ENCODE measurements at regions not wholly inside any gene's neighbourhood (a gene's known extent, or its start where the extent isn't known, plus 50 kb on each side); places are given as distances from the start of the nearest gene placed in this dataset.

DNA sequence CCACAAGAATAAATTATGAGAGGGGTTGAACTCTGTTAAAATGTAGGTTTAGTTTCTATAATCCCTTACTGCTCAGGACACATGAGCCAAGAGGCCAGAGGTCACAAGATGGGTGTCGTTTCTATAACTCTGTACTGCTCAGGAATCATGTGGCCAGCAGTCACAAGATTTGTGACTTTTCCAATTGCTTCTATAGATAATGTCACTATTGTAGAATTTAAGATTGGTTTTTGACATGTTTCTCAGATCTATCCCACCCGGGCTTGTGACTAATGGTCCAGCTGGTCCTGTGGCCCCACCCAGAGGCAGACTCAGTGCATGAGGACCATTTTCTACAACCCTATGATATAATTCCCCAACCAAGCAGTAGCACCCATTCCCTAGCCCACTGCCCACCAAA lies 662.0 kb upstream of the KLF12 start:
- DNase-seq (ENCODE audit: low read depth): no peak

DNA sequence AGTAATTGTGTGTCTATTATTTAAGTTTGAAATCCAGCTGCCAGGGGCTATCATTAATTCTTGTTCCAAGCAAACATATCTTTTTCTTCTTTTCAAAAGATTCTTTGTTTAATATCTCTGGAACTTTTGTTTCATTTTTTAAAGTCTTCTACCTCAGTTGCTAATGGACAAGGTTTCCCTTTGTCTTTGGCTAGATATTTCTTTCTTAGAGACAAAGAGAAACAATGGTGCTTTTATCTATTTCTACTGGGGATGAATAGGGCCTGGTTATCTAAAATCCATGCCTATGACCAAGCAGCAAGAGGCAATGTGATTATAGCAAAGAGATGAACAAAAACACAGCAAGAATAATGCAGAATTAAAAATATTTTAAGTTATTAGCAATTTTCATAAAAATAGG lies 661.3 kb upstream of the KLF12 start:
- DNase-seq (ENCODE audit: low read depth): no peak

DNA sequence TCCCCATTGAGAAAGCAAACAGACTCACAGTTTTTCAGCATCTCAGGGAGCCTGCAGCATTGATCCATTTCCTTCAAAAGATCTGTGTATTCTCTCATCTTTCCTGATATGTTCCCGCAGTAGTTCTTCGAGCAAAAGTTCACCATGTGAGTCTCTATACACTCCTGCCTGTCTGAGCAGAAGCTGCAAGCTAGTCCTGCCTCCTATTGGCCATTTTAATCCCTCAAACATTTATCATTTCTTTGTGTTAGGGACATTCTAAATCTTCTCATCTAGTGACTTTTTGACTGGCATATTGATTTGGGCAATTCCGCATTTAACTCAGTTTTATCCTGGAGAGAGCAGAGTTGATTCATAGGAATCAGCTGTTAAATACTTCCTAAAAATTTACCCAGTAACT lies 660.4 kb upstream of the KLF12 start:
- DNase-seq (ENCODE audit: low read depth): no peak

DNA sequence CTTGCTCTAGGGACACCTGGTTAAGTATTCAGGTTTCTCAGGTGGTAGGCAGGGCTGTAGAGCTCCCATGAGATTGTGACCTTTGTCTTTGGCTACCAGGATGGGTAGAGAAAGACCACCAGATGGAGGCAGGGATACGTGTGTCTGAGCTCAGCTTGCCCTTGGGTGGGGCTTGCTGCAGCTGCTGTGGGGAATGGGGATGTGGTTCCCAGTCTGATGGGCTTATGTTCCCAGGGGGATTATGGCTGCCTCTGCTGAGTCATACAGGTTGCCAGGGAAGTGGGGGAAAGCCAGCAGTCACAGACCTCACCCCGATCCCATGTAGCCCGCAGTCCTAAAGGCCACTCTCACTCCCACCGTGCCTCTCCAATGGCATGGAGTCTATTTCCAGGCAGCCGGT lies 659.9 kb upstream of the KLF12 start:
- peak; percentile 81 for DNase-seq (ENCODE audit: low read depth)

DNA sequence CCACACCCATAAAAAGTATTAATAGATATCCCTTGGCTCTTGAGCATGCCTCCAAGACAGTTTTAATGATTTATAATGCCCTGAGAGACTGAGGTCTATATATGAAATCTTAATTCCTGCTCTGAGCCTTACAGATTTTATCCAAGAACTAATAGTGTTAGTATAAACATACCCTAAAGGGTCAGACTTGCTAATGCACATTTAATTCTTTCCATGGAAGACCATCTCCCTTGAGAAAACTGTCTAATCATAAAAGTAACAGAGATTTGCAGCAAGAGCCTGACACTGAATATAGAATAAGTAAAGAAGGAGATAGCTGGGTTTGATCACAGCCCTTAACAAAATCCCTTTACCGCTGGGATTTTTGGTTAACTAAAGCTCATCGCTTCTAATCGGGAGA lies 650.8 kb upstream of the KLF12 start:
- no peak for DNase-seq (ENCODE audit: low read depth)

DNA sequence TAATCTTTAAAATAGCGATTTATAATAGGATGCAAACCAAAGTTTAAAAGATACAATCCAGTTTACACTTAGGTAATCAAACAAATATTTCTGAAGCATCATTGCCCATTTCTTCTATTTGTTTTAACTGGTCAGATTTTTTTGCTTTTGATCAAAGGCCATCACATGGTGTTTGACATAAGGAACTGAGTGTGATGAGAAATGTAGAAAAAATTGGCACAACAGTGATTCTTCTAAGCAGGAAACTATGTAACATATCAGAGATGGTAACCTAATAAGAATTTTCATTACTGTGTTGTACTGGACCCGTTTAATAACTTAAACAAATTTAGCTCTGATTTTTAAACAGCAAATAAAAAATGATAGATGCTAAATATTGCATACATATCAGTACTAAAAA lies 644.7 kb upstream of the KLF12 start:
- no peak for DNase-seq (ENCODE audit: low read depth)

DNA sequence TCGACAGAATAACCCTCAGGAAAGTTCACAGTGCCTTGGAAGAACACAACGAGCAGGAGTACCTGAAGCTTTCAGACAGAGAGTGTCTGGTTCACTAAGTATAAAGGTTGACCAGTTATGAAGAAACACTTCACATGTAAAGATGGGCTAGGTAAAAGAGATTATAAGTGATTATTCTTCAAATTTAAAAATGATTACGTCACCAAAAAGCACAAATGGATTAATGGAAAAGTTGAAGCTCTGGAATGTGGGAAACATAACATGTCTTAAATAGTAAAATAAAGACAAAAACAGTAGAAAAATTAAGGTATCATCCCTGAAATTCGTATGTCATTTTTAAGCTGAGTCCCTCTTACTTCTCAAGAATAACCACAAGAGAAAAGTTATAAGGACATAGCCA lies 643.9 kb upstream of the KLF12 start:
- no peak for DNase-seq (ENCODE audit: low read depth)

DNA sequence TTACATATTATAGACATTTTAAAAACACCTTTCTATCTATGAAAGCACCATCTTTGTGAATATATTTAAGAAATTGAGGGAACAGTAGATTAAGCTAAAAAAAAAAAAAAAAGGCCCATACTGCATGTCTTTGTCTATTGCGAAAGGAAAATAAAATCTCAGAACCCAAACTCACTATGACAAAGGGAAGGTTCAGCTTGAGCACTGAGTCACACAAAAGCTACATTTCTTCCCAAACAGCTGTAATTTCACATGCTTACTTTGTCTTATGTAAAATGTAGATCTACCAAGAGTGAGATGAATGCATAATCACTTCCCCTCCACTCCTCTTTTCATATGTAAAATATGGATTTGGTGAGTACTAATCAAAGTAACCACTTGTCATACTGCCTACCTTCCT lies 640.1 kb upstream of the KLF12 start:
- DNase-seq (ENCODE audit: low read depth): no peak

DNA sequence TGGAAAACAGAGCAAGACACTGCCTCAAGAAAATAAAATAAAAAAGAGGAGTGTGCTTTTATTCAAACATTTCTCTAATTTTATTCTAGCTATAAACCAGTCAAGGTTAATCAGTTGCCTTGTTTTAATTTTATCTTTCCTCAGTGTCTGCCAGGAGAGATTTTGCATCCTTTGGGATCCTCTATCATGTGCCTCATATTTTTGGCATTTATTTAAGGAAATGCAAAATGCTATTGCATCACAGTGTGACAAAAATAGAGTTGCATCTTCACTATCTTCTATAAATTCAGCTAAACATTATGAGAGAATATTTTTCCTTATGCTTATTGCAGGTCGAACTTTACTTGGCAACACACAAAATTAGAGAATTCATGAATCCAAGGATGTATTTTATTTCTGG lies 639.0 kb upstream of the KLF12 start:
- DNase-seq (ENCODE audit: low read depth): no peak

DNA sequence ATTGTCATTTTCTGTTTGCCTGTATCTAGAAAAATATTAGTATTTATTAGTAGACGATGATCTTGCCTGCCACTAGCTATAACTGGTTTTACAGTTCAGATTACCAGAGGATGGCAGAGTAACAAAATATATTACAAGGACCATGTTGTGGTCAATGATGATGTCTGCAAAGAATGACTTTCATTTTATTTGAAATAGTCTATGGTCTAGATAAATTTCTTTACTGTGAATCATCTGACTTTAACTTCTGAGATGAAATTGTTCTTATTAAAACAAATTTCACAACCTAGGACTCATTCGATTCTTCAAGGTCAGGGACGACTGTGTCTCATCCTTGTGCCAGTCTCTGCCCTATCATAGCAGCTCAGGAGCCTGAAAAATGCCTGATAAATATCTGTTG lies 637.8 kb upstream of the KLF12 start:
- DNase-seq (ENCODE audit: low read depth): peak; percentile 53

DNA sequence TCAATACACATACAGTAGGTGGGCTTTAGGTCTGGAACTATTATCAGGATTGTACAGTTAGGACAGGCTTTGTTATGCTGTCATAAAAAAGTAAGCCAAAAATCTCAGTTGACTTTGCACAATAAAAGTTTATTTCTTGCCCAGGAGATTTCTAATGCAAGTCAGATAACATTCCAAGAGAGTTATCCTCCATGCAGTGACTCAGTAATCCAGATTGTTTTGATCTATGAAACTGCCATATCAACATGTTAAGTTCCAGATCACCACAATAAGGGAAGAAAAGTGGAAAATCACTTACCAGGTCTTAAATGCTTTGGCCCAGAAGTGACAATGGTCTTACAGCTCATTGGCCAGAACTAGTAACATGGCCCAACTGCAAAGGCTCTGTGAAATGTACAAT lies 636.2 kb upstream of the KLF12 start:
- DNase-seq (ENCODE audit: low read depth): peak; percentile 39

DNA sequence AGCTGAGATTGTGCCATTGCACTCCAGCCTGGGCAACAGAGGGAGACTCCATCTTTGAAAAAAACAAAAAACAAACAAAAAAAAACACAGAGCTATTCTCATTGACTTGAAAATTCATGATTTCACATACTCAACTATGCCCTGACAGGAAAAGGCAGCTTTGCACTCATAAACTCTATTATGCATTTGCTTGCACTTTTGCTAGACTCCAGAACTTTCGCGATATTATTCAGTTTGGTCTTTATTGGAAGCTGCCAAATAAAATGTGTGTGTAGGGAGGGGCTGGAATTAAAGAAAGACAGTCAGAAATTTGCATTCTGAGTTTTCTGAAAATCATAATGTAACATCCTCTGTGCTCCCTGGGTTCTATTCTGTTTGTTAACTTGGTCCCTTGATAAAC lies 635.1 kb upstream of the KLF12 start:
- no peak for DNase-seq (ENCODE audit: low read depth)

DNA sequence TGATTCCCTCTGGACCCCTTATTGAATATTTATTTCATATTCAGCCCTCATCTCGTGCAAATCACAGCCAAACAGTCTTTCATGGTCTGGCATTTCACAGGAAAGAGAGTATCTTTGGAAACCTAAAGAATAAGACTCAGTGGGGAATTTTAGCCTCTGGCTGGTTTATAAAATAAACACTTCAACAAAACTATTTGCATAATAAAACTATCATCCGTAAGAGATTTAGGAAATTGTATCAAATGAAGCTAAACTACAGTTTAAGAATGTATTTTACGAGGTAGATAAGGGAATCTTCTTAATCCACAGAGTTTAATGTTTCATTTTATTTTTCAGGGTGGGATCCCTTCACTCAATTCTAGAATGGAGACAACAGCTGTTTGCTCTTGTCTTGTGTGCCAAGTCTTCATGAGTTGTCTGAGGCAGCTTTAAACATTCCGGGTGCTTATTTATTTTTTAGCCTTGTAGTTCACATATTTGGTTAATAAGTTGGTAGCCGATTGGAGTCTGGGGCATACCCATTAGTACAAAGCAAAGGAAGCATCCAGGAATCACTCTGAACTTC lies 634.4 kb upstream of the KLF12 start:
- peak; percentile 68 for DNase-seq (ENCODE audit: low read depth)

DNA sequence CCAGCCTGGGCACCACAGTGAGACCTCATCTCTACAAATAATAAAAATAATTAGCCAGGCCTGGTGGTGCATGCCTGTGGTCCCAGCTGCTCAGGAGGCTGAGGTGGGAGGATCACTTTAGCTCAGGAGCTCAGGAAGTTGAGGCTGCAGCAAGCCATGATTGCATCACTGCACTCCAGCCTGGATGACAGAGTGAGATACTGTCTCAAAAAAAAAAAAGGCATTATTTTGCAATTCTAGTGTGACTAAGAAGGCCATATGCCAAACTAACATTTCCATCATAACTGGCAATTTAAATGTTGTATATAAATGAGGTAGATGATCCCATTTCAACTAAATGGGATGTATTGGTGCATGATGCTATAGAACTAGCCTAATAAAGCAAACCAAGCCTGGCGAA lies 632.8 kb upstream of the KLF12 start:
- DNase-seq (ENCODE audit: low read depth): peak; percentile 17

DNA sequence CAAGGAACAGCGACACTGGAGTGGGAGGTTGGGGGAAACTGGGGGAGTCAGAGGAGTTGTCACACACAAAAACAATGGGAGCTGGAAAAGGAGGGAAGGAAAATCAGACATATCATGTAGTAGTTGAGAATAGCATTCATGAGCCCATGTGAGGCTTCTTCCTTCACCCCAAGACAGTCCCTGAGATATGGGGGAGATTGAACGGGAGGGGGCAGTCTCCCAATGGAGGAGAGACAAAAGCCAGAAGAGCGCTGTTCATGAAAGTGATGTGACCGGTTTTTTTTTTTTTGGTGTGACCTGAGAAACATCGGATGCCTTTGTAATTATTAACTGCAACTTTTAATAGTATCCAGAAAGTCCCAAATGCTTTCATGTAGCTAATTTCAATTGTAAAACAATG lies 631.8 kb upstream of the KLF12 start:
- DNase-seq (ENCODE audit: low read depth): no peak

DNA sequence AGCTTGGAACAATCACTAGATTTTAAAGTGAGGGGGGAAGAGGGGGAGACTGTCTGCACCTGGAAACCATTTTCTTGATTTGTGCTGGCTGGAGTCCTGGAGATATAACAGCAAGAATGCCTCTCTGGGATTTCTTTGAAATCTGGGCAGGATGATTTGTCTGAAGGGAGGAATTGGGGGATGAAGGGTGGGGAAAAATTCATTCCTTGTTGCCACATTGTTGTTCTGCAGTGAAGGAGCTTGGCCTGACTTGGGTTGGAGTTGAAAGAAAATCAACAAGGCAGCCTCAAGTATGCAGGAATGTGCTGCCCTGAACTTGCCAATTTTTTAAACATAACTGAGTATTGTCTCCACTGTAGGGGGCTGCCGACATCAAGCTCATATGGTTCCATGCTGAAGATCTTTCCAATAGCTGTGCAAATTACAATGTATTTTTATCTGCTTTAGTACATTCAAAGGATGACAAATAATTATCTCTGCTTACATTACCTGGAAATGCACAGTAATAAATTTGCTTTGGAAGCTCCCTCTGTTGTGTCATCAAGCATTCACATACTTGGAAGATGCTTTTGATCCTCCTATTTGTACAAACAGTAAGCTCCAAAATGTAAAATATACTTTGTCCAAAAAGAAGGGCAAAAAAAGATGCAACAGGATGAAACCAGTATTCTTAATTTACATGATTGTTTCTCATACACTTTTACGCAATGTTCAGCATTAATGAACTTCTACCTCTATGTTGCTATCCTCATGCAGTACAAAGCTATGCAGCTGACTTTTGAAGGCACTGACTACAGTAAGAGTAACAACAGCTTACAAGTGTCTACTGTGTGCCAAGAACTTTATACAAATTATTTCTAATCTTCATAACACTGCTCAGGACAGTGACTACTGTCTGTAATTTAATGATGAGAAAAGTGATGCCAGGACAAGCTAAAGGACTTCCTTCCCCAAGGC lies 627.9 kb upstream of the KLF12 start:
- DNase-seq (ENCODE audit: low read depth): no peak

DNA sequence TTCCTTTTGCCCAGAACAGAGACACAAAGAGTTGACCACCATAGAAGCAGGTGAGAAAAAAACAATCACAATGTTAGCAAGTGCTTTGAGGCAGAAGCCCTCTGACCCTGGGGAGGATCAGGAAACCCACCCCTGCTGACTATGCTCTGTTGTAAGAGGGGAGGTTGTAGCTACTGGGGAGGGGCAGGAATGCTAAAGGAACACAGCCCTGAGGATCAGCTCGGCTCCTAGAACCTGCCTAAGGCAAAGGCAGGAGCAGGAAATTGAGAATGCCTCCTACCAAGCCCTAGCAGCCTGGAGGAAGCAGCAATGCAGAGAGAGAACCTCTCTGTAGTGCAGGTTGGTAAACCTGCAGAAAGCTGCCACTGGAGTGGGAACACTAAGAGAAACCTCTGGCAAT lies 624.0 kb upstream of the KLF12 start:
- no peak for DNase-seq (ENCODE audit: low read depth)

DNA sequence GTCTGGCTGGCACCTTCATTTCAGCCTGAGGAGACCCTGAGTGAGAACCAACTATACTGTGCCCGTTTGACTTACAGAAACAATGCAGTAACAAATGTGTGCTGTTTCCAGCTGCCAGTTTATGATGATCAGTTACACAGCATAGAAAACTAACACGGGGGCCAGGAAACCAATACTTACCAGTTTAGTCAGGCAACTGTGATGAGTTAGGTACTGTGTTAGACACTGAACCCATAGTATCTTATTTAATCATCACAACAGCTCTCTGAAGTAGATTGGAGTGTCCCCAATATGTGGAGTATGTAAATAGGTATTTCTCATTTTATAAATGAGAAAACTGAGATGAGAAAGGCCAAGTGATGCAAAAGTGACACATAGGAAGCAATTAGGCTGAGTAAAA lies 620.9 kb upstream of the KLF12 start:
- DNase-seq (ENCODE audit: low read depth): no peak

DNA sequence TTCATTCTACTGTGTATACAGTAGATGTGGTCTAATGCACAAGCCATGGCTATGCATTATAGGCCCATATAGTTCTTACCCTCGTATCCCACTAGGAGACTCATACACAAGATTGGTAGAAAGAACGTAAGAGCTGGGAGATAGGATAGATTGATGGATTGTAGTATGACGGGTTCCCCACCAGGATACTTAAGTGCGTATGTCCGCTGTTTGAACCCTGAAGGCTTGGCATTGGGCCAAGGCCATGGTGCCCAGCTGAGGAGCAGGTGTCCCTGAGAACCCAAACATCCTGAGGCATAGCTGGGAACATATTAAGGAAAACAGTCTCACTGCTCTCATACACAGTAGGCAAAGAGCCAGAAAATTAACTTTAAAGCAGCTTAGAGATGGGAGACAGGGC lies 617.5 kb upstream of the KLF12 start:
- DNase-seq (ENCODE audit: low read depth): no peak

DNA sequence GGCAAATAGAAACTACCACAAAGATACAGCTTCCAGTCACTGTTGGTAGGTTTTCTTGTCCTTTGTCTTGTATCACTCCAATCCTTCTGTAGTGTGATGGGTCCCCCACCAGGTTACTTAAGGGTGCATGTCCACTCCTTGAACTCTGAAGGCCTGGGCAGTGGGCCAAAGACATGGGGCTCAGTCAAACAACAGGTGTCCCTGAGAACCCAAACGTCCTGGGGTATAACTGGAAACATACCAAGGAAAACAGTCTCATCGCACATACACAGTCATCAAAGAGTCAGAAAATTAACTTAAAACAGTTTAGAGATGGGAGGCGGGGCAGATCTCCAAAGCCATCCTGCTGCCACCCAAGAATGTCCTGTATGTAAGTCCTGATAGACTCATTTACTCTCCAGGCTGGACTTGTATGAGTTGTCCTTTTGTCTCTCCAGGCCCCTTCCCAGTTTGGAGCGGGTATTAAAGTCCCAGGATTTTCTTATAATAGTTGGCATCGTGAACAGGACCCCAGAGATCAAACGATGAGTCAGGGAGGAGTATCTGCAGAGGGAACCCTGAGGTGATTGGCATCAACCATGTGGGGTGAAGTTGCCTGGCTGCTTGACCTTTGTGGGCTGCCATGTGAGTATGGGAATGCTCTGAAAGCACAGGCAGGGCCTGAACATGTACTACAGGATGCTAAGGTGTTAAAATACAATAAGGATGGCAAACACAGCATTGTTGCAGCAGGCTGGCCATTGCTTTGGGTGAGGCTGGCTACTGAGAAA lies 613.2 kb upstream of the KLF12 start:
- DNase-seq (ENCODE audit: low read depth): peak; percentile 73

DNA sequence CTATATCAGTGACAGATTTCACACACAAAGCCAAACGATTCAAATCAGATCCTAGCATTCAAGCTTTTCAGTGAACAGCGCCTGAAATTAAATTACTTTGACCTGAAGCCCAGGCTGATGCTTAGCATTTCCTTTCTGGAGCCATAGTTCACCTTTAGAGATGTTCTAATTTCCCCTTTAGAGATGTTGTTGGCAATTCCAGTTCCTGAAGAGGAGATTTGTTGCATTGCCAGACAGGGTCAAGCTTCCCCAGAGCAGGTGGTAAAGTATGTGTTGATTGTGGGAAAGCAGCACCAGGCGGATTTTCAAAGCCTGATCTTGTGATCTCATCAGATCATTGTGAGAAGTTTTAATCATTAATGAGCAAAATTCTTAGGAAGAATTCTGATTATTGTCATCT lies 609.8 kb upstream of the KLF12 start:
- no peak for DNase-seq (ENCODE audit: low read depth)

DNA sequence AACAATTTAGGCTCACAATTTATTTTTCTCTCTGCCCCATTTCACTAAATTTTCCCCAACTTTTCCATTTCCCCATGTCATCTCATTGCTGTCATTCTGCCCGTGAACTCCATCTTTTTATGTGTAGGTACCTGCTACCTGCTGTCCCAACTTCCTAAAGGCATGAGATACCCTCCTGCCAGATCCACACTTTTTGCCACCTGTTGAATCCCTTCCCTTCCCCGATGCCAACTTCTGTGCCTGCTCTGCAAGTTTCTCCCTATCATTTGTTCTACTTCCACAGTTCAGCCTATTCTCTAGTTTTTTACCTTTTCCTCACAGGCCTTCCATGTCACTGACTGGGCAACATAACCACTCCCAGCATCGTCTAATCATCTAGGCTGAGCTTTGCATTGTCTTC lies 607.5 kb upstream of the KLF12 start:
- no peak for DNase-seq (ENCODE audit: low read depth)

All from myocyte (in vitro differentiated cells).